Neuronal stem cell (in vitro differentiated cells): ENCODE measurements at regions not wholly inside any gene's neighbourhood (a gene's known extent, or its start where the extent isn't known, plus 50 kb on each side); places are given as distances from the start of the nearest gene placed in this dataset.

Experiments used
- DNase-seq: peaks from one replicate; pipeline ENCODE4 v3.0.0-alpha.2; 2013; ENCODE audit warnings: low spot score
- H2AFZ ChIP-seq: one replicate; pipeline ENCODE4 v1.6.1; 2013; ENCODE audit warnings: mild to moderate bottlenecking, low read length, inconsistent platforms
- H2AK5ac ChIP-seq: 2 replicates; pipeline ENCODE4 v1.6.1; 2013; ENCODE audit warnings: low read depth, mild to moderate bottlenecking, inconsistent platforms, low read length, moderate library complexity, mixed read lengths
- H2BK120ac ChIP-seq: 2 replicates; pipeline ENCODE4 v1.6.1; 2013; ENCODE audit warnings: low read depth, mild to moderate bottlenecking, inconsistent platforms, low read length, moderate library complexity, mixed read lengths
- H2BK12ac ChIP-seq: one replicate; pipeline ENCODE4 v1.6.1; 2013; ENCODE audit warnings: low read length, inconsistent platforms
- H2BK15ac ChIP-seq: 2 replicates; pipeline ENCODE4 v1.6.1; 2013; ENCODE audit warnings: mild to moderate bottlenecking, low read length, inconsistent platforms, mixed read lengths
- H2BK5ac ChIP-seq: one replicate; pipeline ENCODE4 v1.6.1; 2013; ENCODE audit warnings: inconsistent platforms, mild to moderate bottlenecking, low read length, moderate library complexity
- H3K14ac ChIP-seq: one replicate; pipeline ENCODE4 v1.6.1; 2013; ENCODE audit warnings: low read length, inconsistent platforms
- H3K18ac ChIP-seq: 2 replicates; pipeline ENCODE4 v1.6.1; 2013; ENCODE audit warnings: low read length, inconsistent platforms
- H3K23ac ChIP-seq: 2 replicates; pipeline ENCODE4 v1.6.1; 2013; ENCODE audit warnings: low read depth, mild to moderate bottlenecking, mixed read lengths, low read length, inconsistent platforms; ENCODE audit not compliant: poor library complexity
- H3K27ac ChIP-seq: replicated peaks from 3 replicates; pipeline ENCODE4 v1.5.1; 2013; ENCODE audit warnings: low read length, inconsistent platforms
- H3K27me3 ChIP-seq, 3 experiments: 2 replicates each; pipeline ENCODE4 v1.6.1; 2013; ENCODE audit warnings: low read length in 3 of 3, mild to moderate bottlenecking in 2 of 3, inconsistent platforms in 1 of 3, low read depth in 1 of 3, mixed read lengths in 1 of 3, moderate library complexity in 1 of 3; ENCODE audit not compliant: control insufficient read depth in 3 of 3, insufficient read depth in 3 of 3
- H3K36me3 ChIP-seq, 2 donors: replicated peaks in 1 of 2; 2 replicates each; pipeline ENCODE4 v1.6.1; 2013; ENCODE audit warnings: low read length in 2 of 2; ENCODE audit not compliant: control insufficient read depth in 2 of 2, insufficient read depth in 2 of 2
- H3K4ac ChIP-seq: 2 replicates; pipeline ENCODE4 v1.6.1; 2013; ENCODE audit warnings: inconsistent platforms, mild to moderate bottlenecking, low read length, moderate library complexity
- H3K4me1 ChIP-seq, 2 donors: 1 replicate in 1 of 2; 2 replicates in 1 of 2; pipeline ENCODE4 v1.6.1; 2013; ENCODE audit warnings: low read length in 2 of 2, low read depth in 1 of 2; ENCODE audit not compliant: control insufficient read depth in 2 of 2, insufficient read depth in 1 of 2
- H3K4me2 ChIP-seq: one replicate; pipeline ENCODE4 v1.6.1; 2013; ENCODE audit warnings: mild to moderate bottlenecking, low read length, inconsistent platforms; ENCODE audit not compliant: insufficient read depth, poor library complexity, severe bottlenecking
- H3K4me3 ChIP-seq, 2 donors: 2 replicates each; pipeline ENCODE4 v1.5.1; 2013; ENCODE audit warnings: low read length in 2 of 2, mild to moderate bottlenecking in 2 of 2, inconsistent platforms in 1 of 2, moderate library complexity in 1 of 2
- H3K79me1 ChIP-seq: one replicate; pipeline ENCODE4 v1.6.1; 2013; ENCODE audit warnings: low read depth, mild to moderate bottlenecking, inconsistent platforms, low read length, moderate library complexity
- H3K9ac ChIP-seq: one replicate; pipeline ENCODE4 v1.6.1; 2013; ENCODE audit warnings: mild to moderate bottlenecking, low read depth, low read length, inconsistent platforms; ENCODE audit not compliant: poor library complexity
- H3K9me3 ChIP-seq, 2 donors: replicated peaks in 1 of 2; 2 replicates each; pipeline versions ENCODE3 to v1.6.1; 2013; ENCODE audit warnings: low read length in 2 of 2, mild to moderate bottlenecking in 2 of 2, inconsistent platforms in 1 of 2, low read depth in 1 of 2, mixed read lengths in 1 of 2, moderate library complexity in 1 of 2; ENCODE audit not compliant: control insufficient read depth in 2 of 2, insufficient read depth in 1 of 2
- H4K8ac ChIP-seq: one replicate; pipeline ENCODE4 v1.6.1; 2013; ENCODE audit warnings: low read depth, mild to moderate bottlenecking, inconsistent platforms, low read length, moderate library complexity
- H4K91ac ChIP-seq: one replicate; pipeline ENCODE4 v1.6.1; 2013; ENCODE audit warnings: low read length, low read depth, mild to moderate bottlenecking, inconsistent platforms; ENCODE audit not compliant: poor library complexity
- WGBS, 2 donors: extraction: QIAGEN DNeasy Blood & Tissue Kit; methylation state at CpG; one replicate each; pipeline ENCODE4 v1.1.7; 2013; ENCODE audit warnings: missing lambda C conversion rate in 2 of 2, mixed read lengths in 1 of 2; ENCODE audit not compliant: insufficient read length in 2 of 2, insufficient replicate concordance in 1 of 2; ENCODE audit errors: extremely low coverage in 2 of 2; 5-methylcytosine and 5-hydroxymethylcytosine counted together

DNA sequence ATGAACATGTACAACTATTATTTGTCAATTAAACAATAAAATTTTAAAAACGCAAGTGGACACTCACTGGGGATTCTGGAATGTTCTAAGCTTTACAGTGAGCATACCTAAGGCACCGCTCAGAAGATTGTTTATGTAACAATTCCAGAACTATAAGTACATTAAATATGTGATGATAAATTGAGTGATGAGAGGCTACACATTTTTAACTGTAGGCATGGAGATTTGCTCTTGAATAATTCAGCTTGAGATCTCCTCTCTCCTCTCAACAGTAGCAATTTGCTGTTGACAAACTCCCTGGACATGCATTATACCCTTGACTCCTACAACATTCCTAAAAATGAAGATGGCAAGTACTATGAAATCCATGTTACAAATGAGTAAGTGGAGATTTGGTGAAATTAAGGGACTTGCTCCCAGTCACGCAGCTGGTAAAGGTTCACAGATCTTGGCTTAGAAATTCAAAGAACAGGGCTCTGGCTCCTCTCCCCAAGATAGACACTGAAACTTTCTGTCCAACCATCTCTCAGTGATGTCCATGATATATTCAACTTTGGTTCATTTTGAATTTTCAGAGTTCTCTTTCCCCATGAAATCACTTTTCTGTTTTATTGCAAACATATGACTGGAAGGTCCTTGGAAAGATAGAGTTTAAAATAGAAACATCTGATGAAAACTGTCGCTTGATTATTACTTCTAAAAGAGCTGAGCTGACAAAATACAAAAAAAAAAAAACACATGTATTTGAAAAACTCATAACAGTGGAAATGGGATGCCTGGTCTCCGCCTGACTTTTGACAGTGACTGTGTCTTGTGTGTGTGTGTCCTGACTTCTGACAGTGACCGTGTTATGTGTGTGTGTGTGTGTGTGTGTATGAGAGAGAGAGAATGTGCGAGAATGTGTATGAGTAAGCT lies 488.3 kb downstream of the TNS3 start:
- Histone ChIP-seq H2AFZ (no peak overlapping the region), H3K79me1 (no peaks in the 10 kb centered on the region), H2AK5ac (no peak overlapping the region), H2BK120ac (no peak overlapping the region), H3K14ac (no peak overlapping the region), H3K27me3 (no peaks in the 10 kb centered on the region), H3K23ac (no peak overlapping the region), H3K27ac (no peak overlapping the region), H2BK12ac (no peak overlapping the region), H3K4ac (no peak overlapping the region), H3K4me1 (no peaks in the 10 kb centered on the region), H3K9me3 (no peaks in the 10 kb centered on the region), H3K18ac (no peak overlapping the region), H3K4me2 (no peak overlapping the region), H2BK15ac (no peak overlapping the region), H3K9ac (no peak overlapping the region), H3K4me3 (no peak overlapping the region), H4K8ac (no peak overlapping the region), H3K36me3 (no peaks in the 10 kb centered on the region), H4K91ac (no peak overlapping the region), H2BK5ac (no peak overlapping the region)
- WGBS, 2 donors, result 100% methylated on average over 1 of the region's 7 CpGs; no CpG with 5 or more reads in 1 of the 2 donors
- no peak for DNase-seq

DNA sequence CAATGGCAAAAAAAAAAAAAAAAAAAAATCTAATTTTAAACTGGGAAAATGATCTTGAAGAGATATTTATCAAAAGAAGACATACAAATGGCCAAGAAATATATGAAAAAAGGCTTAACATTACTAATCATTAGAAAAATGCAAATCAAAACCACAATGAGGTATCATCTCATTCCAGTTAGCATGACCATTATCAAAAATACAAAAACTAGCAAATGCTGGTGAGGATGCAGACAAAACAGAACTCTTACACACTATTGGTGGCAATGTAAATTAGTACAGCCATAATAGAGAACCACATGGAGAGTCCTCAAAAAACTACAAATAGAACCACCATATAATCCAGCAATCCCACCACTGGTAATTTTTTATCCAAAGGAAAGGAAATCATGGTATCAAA lies 489.6 kb downstream of the TNS3 start:
- Histone ChIP-seq H2BK15ac (no peak overlapping the region), H3K36me3 (no peaks in the 10 kb centered on the region), H2AFZ (no peak overlapping the region), H3K4me3 (no peak overlapping the region), H3K9ac (no peak overlapping the region), H3K9me3 (no peaks in the 10 kb centered on the region), H3K4me1 (no peaks in the 10 kb centered on the region), H3K23ac (no peak overlapping the region), H3K4ac (no peak overlapping the region), H3K27ac (no peak overlapping the region), H2AK5ac (no peak overlapping the region), H4K91ac (no peak overlapping the region), H2BK120ac (no peak overlapping the region), H3K4me2 (no peak overlapping the region), H3K79me1 (no peaks in the 10 kb centered on the region), H2BK5ac (no peak overlapping the region), H3K18ac (no peak overlapping the region), H3K14ac (no peak overlapping the region), H4K8ac (no peak overlapping the region), H2BK12ac (no peak overlapping the region), H3K27me3 (peaks cover 0 to 7% (median 0%) of the 10 kb centered on the region in 3 experiments)
- DNase-seq, result no peak

GRCh38 chr7:47091141-47091540 lies 490.8 kb downstream of the TNS3 start:
- Histone ChIP-seq H3K23ac (no peak overlapping the region), H3K14ac (no peak overlapping the region), H4K91ac (no peak overlapping the region), H2BK15ac (no peak overlapping the region), H3K4me2 (no peak overlapping the region), H3K18ac (no peak overlapping the region), H3K4ac (no peak overlapping the region), H2AK5ac (no peak overlapping the region), H2AFZ (no peak overlapping the region), H2BK12ac (no peak overlapping the region), H3K27ac (no peak overlapping the region), H3K4me1 (no peaks in the 10 kb centered on the region), H3K9me3 (no peaks in the 10 kb centered on the region), H3K79me1 (no peaks in the 10 kb centered on the region), H3K27me3 (peaks cover 0 to 7% (median 0%) of the 10 kb centered on the region in 3 experiments), H2BK120ac (no peak overlapping the region), H4K8ac (no peak overlapping the region), H2BK5ac (no peak overlapping the region), H3K9ac (no peak overlapping the region), H3K4me3 (no peak overlapping the region), H3K36me3 (no peaks in the 10 kb centered on the region)
- WGBS, 2 donors, result no CpG with 5 or more reads among the region's 3 CpGs
- no peak for DNase-seq

DNA sequence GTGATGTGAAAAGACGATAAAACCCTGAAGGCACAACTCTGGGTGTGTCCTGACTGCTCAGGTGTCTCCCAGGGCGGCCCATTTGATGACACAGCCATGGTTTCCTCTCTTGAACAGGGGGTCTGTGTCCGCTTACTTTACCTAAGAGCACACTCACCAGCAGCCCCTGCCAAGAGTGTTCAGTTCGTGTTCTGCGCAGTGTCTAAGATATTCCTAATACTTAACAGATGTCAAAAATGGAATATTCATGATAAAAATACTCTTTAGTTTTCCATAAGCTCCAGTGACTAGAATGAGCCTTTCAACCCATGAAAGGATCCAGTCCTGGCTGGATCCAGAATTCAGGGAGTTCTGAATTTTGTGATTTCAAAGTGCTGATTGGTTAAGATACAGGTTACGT lies 492.4 kb downstream of the TNS3 start:
- H3K27me3 ChIP-seq, result peaks cover 0 to 7% (median 0%) of the 10 kb centered on the region in 3 experiments
- no CpG with 5 or more reads among the region's 6 CpGs for WGBS, 2 donors
- no peak overlapping the region for H4K8ac ChIP-seq
- no peak overlapping the region for H3K27ac ChIP-seq
- no peak for DNase-seq
- no peak overlapping the region for H2BK15ac ChIP-seq
- no peak overlapping the region for H3K4me3 ChIP-seq
- H2BK5ac ChIP-seq, result no peak overlapping the region
- H4K91ac ChIP-seq, result no peak overlapping the region
- no peak overlapping the region for H3K4ac ChIP-seq
- H3K79me1 ChIP-seq, result no peaks in the 10 kb centered on the region
- no peak overlapping the region for H2AK5ac ChIP-seq
- no peak overlapping the region for H3K18ac ChIP-seq
- no peak overlapping the region for H3K23ac ChIP-seq
- no peaks in the 10 kb centered on the region for H3K36me3 ChIP-seq
- H2BK120ac ChIP-seq, result no peak overlapping the region
- H3K4me2 ChIP-seq, result no peak overlapping the region
- no peak overlapping the region for H2BK12ac ChIP-seq
- no peaks in the 10 kb centered on the region for H3K4me1 ChIP-seq
- H3K14ac ChIP-seq, result no peak overlapping the region
- H3K9ac ChIP-seq, result no peak overlapping the region
- no peaks in the 10 kb centered on the region for H3K9me3 ChIP-seq
- H2AFZ ChIP-seq, result no peak overlapping the region
